ENCODE measurements at regions not wholly inside any gene's neighbourhood (a gene's known extent, or its start where the extent isn't known, plus 50 kb on each side); places are given as distances from the start of the nearest gene placed in this dataset.

GRCh38 chr5:61931236-61931635 is 374.8 kb upstream of the KIF2A start:
- Histone ChIP-seq H3K4me1 (ENCODE audit: control insufficient read depth, insufficient read depth, low read length) (no peaks in the 10 kb centered on the region), H3K4me3 (ENCODE audit: low read length) (no peak overlapping the region), H3K27ac (ENCODE audit: low read length) (no peak overlapping the region), H3K27me3 (ENCODE audit: control insufficient read depth, insufficient read depth, low read length) (no peaks in the 10 kb centered on the region), H3K9me3 (ENCODE audit: control insufficient read depth, insufficient read depth, low read length) (no peaks in the 10 kb centered on the region), H3K36me3 (ENCODE audit: control insufficient read depth, insufficient read depth, low read length) (no peaks in the 10 kb centered on the region)
- H3K4me1 Mint-ChIP-seq, result no peaks in the 10 kb centered on the region
- H3K27ac Mint-ChIP-seq, result no peak overlapping the region
- H3K9me3 Mint-ChIP-seq, result peaks cover 1% of the 10 kb centered on the region in 2 donors
- TF ChIP-seq CTCF (IDR thresholded peaks at IDR 0.05), result no peak
- no peak overlapping the region for H3K4me3 Mint-ChIP-seq
- intact Hi-C loops (cut with micrococcal nuclease), result no loop called here
- no peak for DNase-seq
- no peaks in the 10 kb centered on the region for H3K27me3 Mint-ChIP-seq (ENCODE audit: low read depth in 2 of 2)
- no peak for ATAC-seq
- no peaks in the 10 kb centered on the region for H3K36me3 Mint-ChIP-seq

- H3K9me3 ChIP-seq (ENCODE audit: control insufficient read depth, insufficient read depth, low read length), result no peaks in the 10 kb centered on the region
- H3K36me3 Mint-ChIP-seq, result no peaks in the 10 kb centered on the region
- H3K9me3 Mint-ChIP-seq, result no peaks in the 10 kb centered on the region
- H3K36me3 ChIP-seq (ENCODE audit: control insufficient read depth, insufficient read depth, low read length), result no peaks in the 10 kb centered on the region
- H3K27me3 ChIP-seq (ENCODE audit: control insufficient read depth, insufficient read depth, low read length), result no peaks in the 10 kb centered on the region
- H3K4me1 ChIP-seq (ENCODE audit: control insufficient read depth, insufficient read depth, low read length), result no peaks in the 10 kb centered on the region
- ATAC-seq (no peak), DNase-seq (peak in 1 of 2 donors; percentile 6)
- 31% methylated on average over 3 of the region's 4 CpGs for WGBS (ENCODE audit: insufficient coverage)
- no peak overlapping the region for H3K27ac Mint-ChIP-seq
- TF ChIP-seq CTCF (IDR thresholded peaks at IDR 0.05), result no peak
- intact Hi-C loops (cut with micrococcal nuclease), result no loop called here
- H3K4me3 ChIP-seq (ENCODE audit: low read length), result no peak overlapping the region
- no peaks in the 10 kb centered on the region for H3K27me3 Mint-ChIP-seq (ENCODE audit: low read depth in 2 of 2)
- no peak overlapping the region for H3K4me3 Mint-ChIP-seq
- no peaks in the 10 kb centered on the region for H3K4me1 Mint-ChIP-seq
- H3K27ac ChIP-seq (ENCODE audit: low read length), result no peak overlapping the region
Measured at GRCh38 chr5:61933787-61934626, 372.0 kb upstream of the KIF2A start.

- no peak overlapping the region for H3K27ac ChIP-seq (ENCODE audit: low read length)
- no CpG with 5 or more reads among the region's 1 CpG for WGBS (ENCODE audit: insufficient coverage)
- Mint-ChIP-seq H3K27me3 (ENCODE audit: low read depth in 2 of 2) (no peaks in the 10 kb centered on the region), H3K36me3 (no peaks in the 10 kb centered on the region), H3K9me3 (no peaks in the 10 kb centered on the region), H3K4me3 (no peak overlapping the region), H3K4me1 (no peaks in the 10 kb centered on the region), H3K27ac (no peak overlapping the region)
- no peak overlapping the region for H3K4me3 ChIP-seq (ENCODE audit: low read length)
- H3K27me3 ChIP-seq (ENCODE audit: control insufficient read depth, insufficient read depth, low read length), result no peaks in the 10 kb centered on the region
- TF ChIP-seq CTCF (IDR thresholded peaks at IDR 0.05), result no peak
- intact Hi-C loops (cut with micrococcal nuclease), result no loop called here
- ATAC-seq (no peak), DNase-seq (no peak)
- no peaks in the 10 kb centered on the region for H3K9me3 ChIP-seq (ENCODE audit: control insufficient read depth, insufficient read depth, low read length)
- no peaks in the 10 kb centered on the region for H3K36me3 ChIP-seq (ENCODE audit: control insufficient read depth, insufficient read depth, low read length)
- H3K4me1 ChIP-seq (ENCODE audit: control insufficient read depth, insufficient read depth, low read length), result no peaks in the 10 kb centered on the region
Measured at GRCh38 chr5:61941637-61942036, 364.4 kb upstream of the KIF2A start.

Measured in natural killer cell (primary cell).